ENCODE measurements at regions not wholly inside any gene's neighbourhood (a gene's known extent, or its start where the extent isn't known, plus 50 kb on each side); places are given as distances from the start of the nearest gene placed in this dataset.

- DNase-seq: no peak
These were observed 88.5 kb upstream of the SLC38A4 start for GRCh38 chr12:46914336-46914735.

GRCh38 chr12:46915082-46915481 lies 89.3 kb upstream of the SLC38A4 start:
- DNase-seq: no peak

- no peak for DNase-seq
These were observed 90.0 kb upstream of the SLC38A4 start for GRCh38 chr12:46915836-46916235.

- no peak for DNase-seq
These were observed 91.1 kb upstream of the SLC38A4 start for GRCh38 chr12:46916796-46917419.

GRCh38 chr12:46917821-46918220 lies 92.0 kb upstream of the SLC38A4 start:
- DNase-seq: no peak

- DNase-seq: no peak
These were observed 92.8 kb upstream of the SLC38A4 start for GRCh38 chr12:46918631-46919030.

GRCh38 chr12:46919666-46920400 lies 94.0 kb upstream of the SLC38A4 start:
- no peak for DNase-seq

- no peak for DNase-seq
These were observed 94.7 kb upstream of the SLC38A4 start for GRCh38 chr12:46920499-46920898.

- no peak for DNase-seq
These were observed 95.4 kb upstream of the SLC38A4 start for GRCh38 chr12:46921048-46921763.

- no peak for DNase-seq
These were observed 96.0 kb upstream of the SLC38A4 start for GRCh38 chr12:46921764-46922133.

- peak; percentile 78 for DNase-seq
These were observed 100.7 kb upstream of the SLC38A4 start for GRCh38 chr12:46926526-46926925.

GRCh38 chr12:46930101-46930500 lies 104.3 kb upstream of the SLC38A4 start:
- DNase-seq: no peak

- no peak for DNase-seq
These were observed 108.2 kb upstream of the SLC38A4 start for GRCh38 chr12:46933947-46934346.

- DNase-seq: no peak
These were observed 108.7 kb upstream of the SLC38A4 start for GRCh38 chr12:46934374-46935111.

- DNase-seq: no peak
These were observed 109.6 kb upstream of the SLC38A4 start for GRCh38 chr12:46935271-46935847.

GRCh38 chr12:46936042-46936441 lies 110.2 kb upstream of the SLC38A4 start:
- no peak for DNase-seq

GRCh38 chr12:46938071-46938678 lies 112.4 kb upstream of the SLC38A4 start:
- DNase-seq: no peak

GRCh38 chr12:46941981-46942380 lies 116.2 kb upstream of the SLC38A4 start:
- DNase-seq: no peak

- no peak for DNase-seq
These were observed 116.8 kb upstream of the SLC38A4 start for GRCh38 chr12:46942579-46942978.

- DNase-seq: no peak
These were observed 118.3 kb upstream of the SLC38A4 start for GRCh38 chr12:46944088-46944487.

GRCh38 chr12:46944771-46945170 lies 119.0 kb upstream of the SLC38A4 start:
- no peak for DNase-seq

- DNase-seq: no peak
These were observed 119.8 kb upstream of the SLC38A4 start for GRCh38 chr12:46945591-46945990.

- no peak for DNase-seq
These were observed 120.3 kb upstream of the SLC38A4 start for GRCh38 chr12:46946137-46946536.
